ENCODE measurements at regions not wholly inside any gene's neighbourhood (a gene's known extent, or its start where the extent isn't known, plus 50 kb on each side); places are given as distances from the start of the nearest gene placed in this dataset.
"Not testable (repeated sequence)": the region's sequence is repeated elsewhere in the genome, so short reads cannot be mapped to it uniquely, and the experiment has no call there.

GRCh38 chr13:90933097-90933826, 414.2 kb upstream of the MIR17HG start:
- intact Hi-C loops (cut with DNase I), result no loop called here
- H3K4me1 ChIP-seq, result no peaks in the 10 kb centered on the region
- FAIRE-seq (no peak), ATAC-seq (no peak), DNase-seq (no peak)
- no peak overlapping the region for H3K27ac ChIP-seq
- no peaks in the 10 kb centered on the region for H3K27me3 ChIP-seq
- H3K9me3 ChIP-seq, result no peaks in the 10 kb centered on the region
- no peaks in the 10 kb centered on the region for H3K36me3 ChIP-seq
- no peak for TF ChIP-seq CTCF (IDR thresholded peaks at IDR 0.05)
- H3K4me3 ChIP-seq, result no peak overlapping the region
- WGBS, 2 donors, result 79 to 84% methylated on average over 3 of the region's 3 CpGs

GRCh38 chr13:90934741-90935140, 412.7 kb upstream of the MIR17HG start:
- intact Hi-C loops (cut with DNase I), result no loop called here

GRCh38 chr13:90938848-90939247, 408.6 kb upstream of the MIR17HG start:
- H3K27ac ChIP-seq, result no peak overlapping the region
- intact Hi-C loops (cut with DNase I), result no loop called here
- no peaks in the 10 kb centered on the region for H3K36me3 ChIP-seq
- H3K27me3 ChIP-seq, result no peaks in the 10 kb centered on the region
- ATAC-seq (no peak), FAIRE-seq (no peak), DNase-seq (no peak)
- H3K9me3 ChIP-seq, result no peaks in the 10 kb centered on the region
- TF ChIP-seq CTCF (IDR thresholded peaks at IDR 0.05), result no peak
- H3K4me1 ChIP-seq, result no peaks in the 10 kb centered on the region
- H3K4me3 ChIP-seq, result no peak overlapping the region

More at GRCh38 chr13:90934741-90935140, 412.7 kb upstream of the MIR17HG start:
- DNase-seq, result no peak
- H3K4me3 ChIP-seq, result no peak overlapping the region
- no peaks in the 10 kb centered on the region for H3K27me3 ChIP-seq
- WGBS, 2 donors, result 92 to 94% methylated on average over 3 of the region's 3 CpGs
- no peaks in the 10 kb centered on the region for H3K36me3 ChIP-seq
- TF ChIP-seq CTCF (IDR thresholded peaks at IDR 0.05), result no peak
- no peak overlapping the region for H3K27ac ChIP-seq
- no peaks in the 10 kb centered on the region for H3K9me3 ChIP-seq
- no peak for ATAC-seq
- no peaks in the 10 kb centered on the region for H3K4me1 ChIP-seq
- no peak for FAIRE-seq

- FAIRE-seq, result no peak
Measured at GRCh38 chr13:90943946-90944345, 403.5 kb upstream of the MIR17HG start.

GRCh38 chr13:90945146-90945545, 402.3 kb upstream of the MIR17HG start:
- FAIRE-seq; H3K9me3 ChIP-seq; intact Hi-C loops (cut with DNase I); H3K4me1 ChIP-seq; H3K36me3 ChIP-seq; ATAC-seq; H3K4me3 ChIP-seq; H3K27ac ChIP-seq; DNase-seq; H3K27me3 ChIP-seq: not testable (repeated sequence)
- 88 to 95% methylated on average over 3 of the region's 3 CpGs for WGBS, 2 donors

More at GRCh38 chr13:90943946-90944345, 403.5 kb upstream of the MIR17HG start:
- no peak for TF ChIP-seq CTCF (IDR thresholded peaks at IDR 0.05)
- Histone ChIP-seq H3K27ac (no peak overlapping the region), H3K9me3 (no peaks in the 10 kb centered on the region), H3K4me3 (no peak overlapping the region), H3K36me3 (no peaks in the 10 kb centered on the region), H3K4me1 (no peaks in the 10 kb centered on the region), H3K27me3 (no peaks in the 10 kb centered on the region)
- WGBS, 2 donors, result 76 to 78% methylated on average over 4 of the region's 4 CpGs
- intact Hi-C loops (cut with DNase I), result no loop called here
- DNase-seq (no peak), ATAC-seq (no peak)

- H3K36me3 ChIP-seq; H3K9me3 ChIP-seq; intact Hi-C loops (cut with DNase I); FAIRE-seq; DNase-seq; H3K27ac ChIP-seq; H3K4me3 ChIP-seq; ATAC-seq; H3K27me3 ChIP-seq; H3K4me1 ChIP-seq: not testable (repeated sequence)
- 89 to 93% methylated on average over 5 of the region's 5 CpGs for WGBS, 2 donors
Measured at GRCh38 chr13:90946125-90946524, 401.4 kb upstream of the MIR17HG start.
